Activated T-helper 17 cell treated with anti-CD3 and anti-CD28 coated beads, Interleukin-2, amount 50 U/mL, for 72 hours (primary cell): ENCODE measurements at regions not wholly inside any gene's neighbourhood (a gene's known extent, or its start where the extent isn't known, plus 50 kb on each side); places are given as distances from the start of the nearest gene placed in this dataset.
"Not testable (repeated sequence)": the region's sequence is repeated elsewhere in the genome, so short reads cannot be mapped to it uniquely, and the experiment has no call there.

Experiments used
- ATAC-seq: fragments of 150-1000 bp; cut with Tn5 transposase; replicated peaks from 2 replicates; pipeline ENCODE4 v1.10.0; 2021; ENCODE audit warnings: mild to moderate bottlenecking, moderate library complexity
- H3K27ac Mint-ChIP-seq: one replicate; pipeline ENCODE4 v1.8.0; 2022; ENCODE audit warnings: mixed read lengths
- H3K27me3 Mint-ChIP-seq: one replicate; pipeline ENCODE4 v1.8.0; 2022; ENCODE audit warnings: mixed read lengths
- H3K36me3 Mint-ChIP-seq: one replicate; pipeline ENCODE4 v1.8.0; 2022; ENCODE audit warnings: low read depth, mild to moderate bottlenecking, mixed read lengths
- H3K4me1 Mint-ChIP-seq: one replicate; pipeline ENCODE4 v1.8.0; 2022; ENCODE audit warnings: mixed read lengths
- H3K4me3 Mint-ChIP-seq: one replicate; pipeline ENCODE4 v1.8.0; 2022; ENCODE audit warnings: mild to moderate bottlenecking, mixed read lengths
- H3K9me3 Mint-ChIP-seq: one replicate; pipeline ENCODE4 v1.8.0; 2022; ENCODE audit warnings: mixed read lengths

DNA sequence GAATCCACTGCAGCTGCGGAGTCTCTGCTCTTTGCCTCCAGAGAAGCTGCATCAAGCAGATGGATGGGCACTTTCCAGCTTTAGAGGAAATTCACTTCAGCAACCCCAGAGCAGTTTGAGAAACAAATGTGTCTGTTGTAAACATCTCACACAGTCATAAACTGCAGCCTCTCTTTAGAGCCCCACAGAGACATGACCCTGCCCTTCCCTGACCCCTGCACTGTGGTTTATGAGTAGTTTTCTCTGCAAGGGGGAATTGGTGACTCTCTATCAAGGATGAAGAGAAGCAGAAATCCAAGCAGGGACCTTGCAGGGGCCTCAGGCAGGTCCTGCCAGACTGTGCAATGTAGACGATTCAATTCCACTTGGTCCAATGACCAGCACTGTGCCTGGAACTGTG, 160.2 kb downstream of the SH2D4B start:
- Mint-ChIP-seq H3K36me3 (no peaks in the 10 kb centered on the region), H3K4me1 (no peaks in the 10 kb centered on the region), H3K27ac (no peak overlapping the region), H3K4me3 (no peak overlapping the region), H3K27me3 (peaks cover 10% of the 10 kb centered on the region), H3K9me3 (no peaks in the 10 kb centered on the region)
- no peak for ATAC-seq

DNA sequence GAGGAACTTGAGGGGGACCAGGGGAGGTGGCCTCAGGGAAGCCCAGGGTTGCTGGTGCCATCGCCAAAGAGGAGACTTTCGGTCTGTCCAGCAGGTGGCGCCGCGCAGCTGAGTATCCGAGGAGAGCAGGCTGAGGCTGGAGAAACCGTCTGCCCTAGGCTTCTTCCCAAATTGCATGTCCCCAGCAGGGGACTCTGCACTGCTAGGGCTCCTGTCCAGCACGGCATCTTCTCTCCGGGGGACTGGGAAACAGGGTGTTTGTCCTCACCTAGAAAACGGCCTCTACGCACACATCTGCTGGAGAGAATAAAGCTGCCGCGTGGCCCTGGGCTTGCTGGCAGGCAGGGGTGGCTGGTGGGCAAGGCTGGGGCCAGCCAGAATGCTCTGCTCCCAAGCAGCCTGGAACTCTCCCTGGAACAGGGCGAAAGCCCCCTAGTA, 161.9 kb downstream of the SH2D4B start:
- H3K27me3 Mint-ChIP-seq: peaks cover 14% of the 10 kb centered on the region
- no peaks in the 10 kb centered on the region for H3K36me3 Mint-ChIP-seq
- no peaks in the 10 kb centered on the region for H3K9me3 Mint-ChIP-seq
- peak; percentile 78 for ATAC-seq
- H3K4me3 Mint-ChIP-seq: no peak overlapping the region
- H3K27ac Mint-ChIP-seq: no peak overlapping the region
- no peaks in the 10 kb centered on the region for H3K4me1 Mint-ChIP-seq

DNA sequence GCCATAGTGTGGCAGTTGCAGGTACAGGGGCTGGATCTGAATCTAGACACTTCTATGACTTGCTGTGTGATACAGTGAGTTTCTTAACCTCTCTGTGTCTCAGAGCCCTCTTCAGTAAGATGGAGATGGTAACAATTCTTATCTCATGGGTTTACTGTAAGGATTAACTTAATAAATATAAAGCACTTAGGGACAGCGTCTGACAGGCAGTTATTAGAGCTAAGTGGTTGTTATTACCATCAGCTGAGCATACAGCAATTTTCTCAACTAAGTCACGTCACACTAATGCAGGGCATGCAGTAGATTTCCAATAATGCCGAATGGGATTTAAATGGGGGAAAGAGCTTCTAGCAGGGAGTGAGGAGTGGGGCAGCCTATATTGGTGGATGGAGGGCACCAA, 162.6 kb downstream of the SH2D4B start:
- no peak for ATAC-seq
- no peaks in the 10 kb centered on the region for H3K4me1 Mint-ChIP-seq
- H3K27ac Mint-ChIP-seq: no peak overlapping the region
- no peaks in the 10 kb centered on the region for H3K36me3 Mint-ChIP-seq
- H3K4me3 Mint-ChIP-seq: no peak overlapping the region
- no peaks in the 10 kb centered on the region for H3K9me3 Mint-ChIP-seq
- peaks cover 14% of the 10 kb centered on the region for H3K27me3 Mint-ChIP-seq

DNA sequence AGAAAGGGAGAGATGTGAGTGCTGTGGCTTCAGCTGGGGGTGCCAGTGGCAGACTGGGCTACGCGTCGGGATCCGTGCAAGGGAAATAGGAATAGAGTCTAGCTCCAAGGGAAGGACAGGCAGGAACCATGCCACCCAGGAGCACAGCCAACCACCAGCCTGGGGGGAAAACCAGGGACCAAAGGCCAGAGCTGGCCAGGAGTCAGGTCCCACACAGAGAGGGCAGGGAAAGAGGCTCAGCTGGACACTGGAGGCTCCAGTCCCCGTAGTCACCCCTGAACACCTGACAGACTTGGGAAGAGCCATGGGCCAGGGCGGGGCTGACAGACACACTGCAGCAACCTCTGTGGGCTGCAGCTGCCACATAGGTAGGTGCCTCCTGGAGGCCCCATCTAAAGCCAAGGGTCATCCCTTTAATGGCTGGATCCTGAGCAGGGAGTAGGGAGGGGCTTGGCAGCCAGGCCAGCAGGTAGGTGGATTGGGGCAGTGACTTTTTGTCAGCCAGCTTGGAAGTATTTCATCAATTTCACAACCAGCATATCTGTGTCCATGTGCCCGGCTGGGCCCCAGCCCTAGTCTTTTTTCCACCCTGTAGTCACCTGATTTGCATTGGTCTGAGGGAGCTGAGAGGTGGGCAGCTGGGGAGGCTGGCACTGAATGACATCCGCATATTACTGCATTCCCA, 163.2 kb downstream of the SH2D4B start:
- Mint-ChIP-seq H3K4me1 (no peaks in the 10 kb centered on the region), H3K27ac (no peak overlapping the region), H3K9me3 (no peaks in the 10 kb centered on the region), H3K27me3 (peaks cover 14% of the 10 kb centered on the region), H3K36me3 (no peaks in the 10 kb centered on the region), H3K4me3 (no peak overlapping the region)
- ATAC-seq: no peak

DNA sequence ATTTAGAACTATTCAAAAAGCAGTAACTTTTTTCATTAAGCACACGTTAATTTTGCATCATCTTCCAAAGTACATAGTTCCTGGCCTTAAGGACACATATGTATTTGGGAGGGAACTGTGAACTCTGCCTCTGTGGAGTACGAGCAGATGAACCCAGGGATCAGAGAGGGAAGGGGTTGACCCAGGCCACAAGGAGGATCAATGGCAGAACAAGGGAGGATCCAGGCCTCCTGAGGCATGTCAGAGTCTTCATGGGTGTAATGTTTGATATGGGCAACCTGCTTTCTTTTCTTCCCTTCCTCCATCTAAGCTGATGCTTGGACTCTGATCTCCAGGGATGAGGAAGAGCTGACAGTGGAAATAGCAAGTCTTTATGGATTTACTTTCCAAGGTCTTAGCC, 164.0 kb downstream of the SH2D4B start:
- H3K27me3 Mint-ChIP-seq: peaks cover 11% of the 10 kb centered on the region
- no peaks in the 10 kb centered on the region for H3K4me1 Mint-ChIP-seq
- no peak for ATAC-seq
- H3K4me3 Mint-ChIP-seq: no peak overlapping the region
- H3K27ac Mint-ChIP-seq: peak overlapping the region; percentile 41
- H3K36me3 Mint-ChIP-seq: no peaks in the 10 kb centered on the region
- no peaks in the 10 kb centered on the region for H3K9me3 Mint-ChIP-seq

DNA sequence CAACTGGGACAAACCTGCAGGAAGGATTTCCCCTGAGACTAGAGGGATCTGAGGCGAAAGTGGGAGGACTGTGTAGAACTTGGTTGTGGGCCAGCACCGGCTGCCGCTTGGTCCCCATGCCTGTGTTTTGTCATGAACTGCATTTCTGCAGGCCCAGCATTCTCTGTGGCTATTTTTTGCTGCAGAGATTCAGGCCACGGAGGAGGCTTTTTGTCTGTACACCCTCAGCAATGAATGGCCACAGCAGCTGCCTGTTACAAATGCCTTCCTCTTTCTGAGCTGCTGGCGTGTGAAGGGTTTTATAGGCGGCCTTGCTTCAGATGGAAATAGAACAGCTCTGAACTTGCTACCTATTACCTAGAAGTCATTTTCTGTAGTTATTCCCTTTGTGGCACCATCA, 164.4 kb downstream of the SH2D4B start:
- Mint-ChIP-seq H3K27ac (no peak overlapping the region), H3K9me3 (no peaks in the 10 kb centered on the region), H3K27me3 (peaks cover 9% of the 10 kb centered on the region), H3K36me3 (no peaks in the 10 kb centered on the region), H3K4me1 (no peaks in the 10 kb centered on the region), H3K4me3 (no peak overlapping the region)
- ATAC-seq: no peak

DNA sequence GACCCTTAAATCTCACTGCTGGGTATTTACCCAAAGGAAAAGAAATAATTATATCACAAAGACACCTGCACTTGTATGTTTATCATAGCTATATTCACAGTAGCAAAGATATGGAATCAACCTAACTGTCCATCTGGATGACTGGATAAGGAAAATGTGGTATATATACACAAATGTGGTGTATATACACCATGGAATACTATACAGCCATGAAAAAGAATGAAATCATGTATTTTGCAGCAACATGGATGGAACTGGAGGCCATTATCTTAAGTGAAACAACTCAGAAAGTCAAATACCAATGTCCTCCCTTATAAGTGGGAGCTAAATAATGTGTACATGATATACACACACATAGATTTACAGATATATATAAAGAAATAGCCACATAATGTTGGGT, 168.2 kb downstream of the SH2D4B start:
- ATAC-seq: no peak
- Mint-ChIP-seq H3K4me3 (no peak overlapping the region), H3K4me1 (no peaks in the 10 kb centered on the region), H3K9me3 (no peaks in the 10 kb centered on the region), H3K36me3 (no peaks in the 10 kb centered on the region), H3K27ac (no peak overlapping the region), H3K27me3 (peaks cover 3% of the 10 kb centered on the region)

DNA sequence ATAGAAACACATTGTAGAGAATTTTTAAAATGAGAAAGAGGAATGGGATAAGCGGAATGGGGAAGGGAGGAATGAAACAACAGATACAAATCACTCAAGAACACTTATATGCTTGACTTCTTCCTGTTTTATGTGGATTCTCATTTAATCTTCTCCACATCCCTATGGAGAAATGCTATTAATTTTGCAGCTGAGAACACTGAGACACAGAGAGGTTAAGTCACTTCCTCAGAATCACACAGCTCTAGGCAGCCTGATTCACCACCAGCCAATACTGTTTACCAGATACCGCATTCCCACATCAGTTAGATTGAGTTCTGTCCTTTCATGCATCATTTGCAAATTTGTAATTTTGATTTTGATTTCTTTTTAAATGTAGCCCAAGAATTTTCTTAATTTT, 170.5 kb downstream of the SH2D4B start:
- Mint-ChIP-seq H3K9me3 (no peaks in the 10 kb centered on the region), H3K27me3 (peaks cover 11% of the 10 kb centered on the region), H3K4me1 (no peaks in the 10 kb centered on the region), H3K36me3 (no peaks in the 10 kb centered on the region), H3K4me3 (no peak overlapping the region), H3K27ac (no peak overlapping the region)
- no peak for ATAC-seq

DNA sequence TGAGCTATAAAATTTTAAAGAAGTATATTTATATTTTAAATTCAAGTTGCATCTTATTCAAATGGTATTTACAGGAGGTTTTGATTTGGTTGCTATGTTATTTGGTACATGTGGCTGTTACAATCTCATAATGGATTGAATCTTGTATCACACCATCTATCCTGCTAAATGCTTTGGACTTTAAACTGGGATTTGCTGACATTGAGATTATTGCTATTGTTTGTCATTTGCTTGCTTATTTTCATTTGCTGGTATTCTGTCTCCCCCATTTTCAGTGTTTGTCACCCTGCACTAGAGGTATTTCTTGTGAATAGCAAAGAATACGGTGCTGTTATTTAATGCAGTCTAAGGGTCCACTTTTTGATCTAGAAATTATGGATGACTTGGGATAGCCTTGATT, 171.1 kb downstream of the SH2D4B start:
- no peaks in the 10 kb centered on the region for H3K9me3 Mint-ChIP-seq
- H3K27me3 Mint-ChIP-seq: peaks cover 18% of the 10 kb centered on the region

DNA sequence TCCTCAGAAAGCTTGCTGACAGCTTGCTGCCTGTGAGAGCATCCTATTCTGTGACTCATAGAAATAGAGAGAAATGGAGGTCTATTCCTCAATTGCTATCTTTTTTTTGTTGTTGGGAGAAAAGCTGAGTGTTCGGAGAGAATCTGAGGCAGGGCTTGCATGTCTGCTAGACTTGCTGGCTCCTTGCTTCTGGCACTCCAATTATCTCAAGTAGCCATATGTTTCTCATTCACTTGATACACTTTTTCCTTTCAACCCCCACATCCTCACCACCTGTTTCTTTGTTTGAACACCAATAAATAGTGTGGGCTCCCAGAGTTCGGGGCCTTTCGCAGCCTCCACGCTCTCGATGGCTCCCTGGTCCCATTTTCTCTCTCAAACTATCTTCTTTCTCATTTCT, 172.2 kb downstream of the SH2D4B start:
- no peaks in the 10 kb centered on the region for H3K9me3 Mint-ChIP-seq
- peaks cover 14% of the 10 kb centered on the region for H3K27me3 Mint-ChIP-seq
- no peak overlapping the region for H3K4me3 Mint-ChIP-seq
- H3K36me3 Mint-ChIP-seq: no peaks in the 10 kb centered on the region
- no peaks in the 10 kb centered on the region for H3K4me1 Mint-ChIP-seq
- H3K27ac Mint-ChIP-seq: no peak overlapping the region
- no peak for ATAC-seq

More for the DNA sequence above, 171.1 kb downstream of the SH2D4B start:
- no peak overlapping the region for H3K27ac Mint-ChIP-seq
- H3K4me1 Mint-ChIP-seq: no peaks in the 10 kb centered on the region
- ATAC-seq: no peak
- H3K36me3 Mint-ChIP-seq: no peaks in the 10 kb centered on the region
- H3K4me3 Mint-ChIP-seq: no peak overlapping the region

DNA sequence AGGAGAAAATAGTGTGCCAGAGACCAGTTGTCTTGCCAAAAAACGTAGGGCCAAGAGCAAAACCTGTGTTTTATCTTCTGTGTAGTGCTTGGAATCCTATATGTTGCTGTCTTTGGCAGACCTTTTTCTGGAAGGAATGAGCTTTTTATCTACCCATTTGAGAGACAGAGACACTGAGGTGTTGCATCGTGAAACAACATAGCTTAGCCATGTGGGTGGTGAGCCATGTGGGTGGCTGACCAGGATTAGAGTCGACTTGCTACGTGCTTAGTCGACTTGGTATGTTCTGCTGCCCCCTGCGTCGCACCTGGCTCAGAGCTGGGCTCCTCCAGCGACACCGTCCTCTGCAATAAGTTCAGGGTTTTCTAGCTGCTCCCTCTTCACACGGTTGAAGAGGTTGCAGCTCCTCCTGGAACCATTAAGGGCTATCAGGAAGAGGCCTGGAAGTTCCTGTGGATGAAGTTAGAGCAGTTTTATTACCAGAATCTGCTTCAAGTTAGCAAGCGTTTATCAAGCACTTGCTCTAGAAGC, 175.8 kb downstream of the SH2D4B start:
- Mint-ChIP-seq H3K4me1 (no peaks in the 10 kb centered on the region), H3K27ac (no peak overlapping the region), H3K36me3 (no peaks in the 10 kb centered on the region), H3K27me3 (peaks cover 20% of the 10 kb centered on the region), H3K4me3 (no peak overlapping the region), H3K9me3 (no peaks in the 10 kb centered on the region)
- ATAC-seq: no peak

DNA sequence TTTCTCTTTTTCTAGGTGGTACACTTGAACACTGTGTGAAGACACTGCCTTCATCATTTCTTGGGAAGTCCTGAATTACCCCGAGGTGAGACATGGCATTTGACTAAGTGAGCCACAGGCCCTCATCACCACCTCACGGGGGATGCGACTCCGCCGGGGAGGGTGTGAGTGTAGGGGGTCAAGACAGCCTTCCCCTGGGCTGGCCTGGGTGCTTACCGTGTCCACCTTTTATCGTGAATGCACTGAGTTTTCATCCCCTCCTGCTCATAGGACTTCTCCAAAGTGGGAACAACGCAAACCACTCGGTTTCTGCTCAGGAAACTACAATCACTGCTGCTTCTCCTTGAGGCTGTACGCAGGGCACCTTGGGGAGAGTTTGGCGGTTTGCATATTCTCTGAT, 176.9 kb downstream of the SH2D4B start:
- Mint-ChIP-seq H3K36me3 (no peaks in the 10 kb centered on the region), H3K27ac (no peak overlapping the region), H3K4me3 (no peak overlapping the region), H3K9me3 (no peaks in the 10 kb centered on the region), H3K27me3 (peaks cover 20% of the 10 kb centered on the region), H3K4me1 (no peaks in the 10 kb centered on the region)
- no peak for ATAC-seq

DNA sequence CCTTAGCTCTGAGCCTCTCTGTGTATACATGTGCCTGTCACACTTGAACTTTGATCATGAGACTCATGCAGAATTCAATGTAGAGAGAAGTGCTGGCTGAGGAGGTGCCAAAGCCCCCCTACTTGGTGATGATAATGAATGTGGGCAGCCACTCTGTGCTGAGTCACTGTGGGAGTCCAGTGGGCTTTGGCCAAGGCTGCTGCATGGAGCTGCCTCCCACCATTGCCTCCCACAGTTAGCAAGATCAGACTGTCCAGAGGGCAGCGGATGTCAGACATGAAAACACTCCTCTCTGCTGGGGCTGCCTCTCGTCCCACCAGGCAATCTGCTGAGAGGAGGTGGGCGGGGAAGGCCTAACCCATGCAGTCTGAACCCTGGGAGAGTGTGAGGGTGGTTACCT, 180.3 kb downstream of the SH2D4B start:
- Mint-ChIP-seq H3K36me3 (no peaks in the 10 kb centered on the region), H3K4me3 (no peak overlapping the region), H3K27me3 (peaks cover 14% of the 10 kb centered on the region), H3K4me1 (no peaks in the 10 kb centered on the region), H3K27ac (no peak overlapping the region), H3K9me3 (peaks cover 4% of the 10 kb centered on the region)
- ATAC-seq: no peak

DNA sequence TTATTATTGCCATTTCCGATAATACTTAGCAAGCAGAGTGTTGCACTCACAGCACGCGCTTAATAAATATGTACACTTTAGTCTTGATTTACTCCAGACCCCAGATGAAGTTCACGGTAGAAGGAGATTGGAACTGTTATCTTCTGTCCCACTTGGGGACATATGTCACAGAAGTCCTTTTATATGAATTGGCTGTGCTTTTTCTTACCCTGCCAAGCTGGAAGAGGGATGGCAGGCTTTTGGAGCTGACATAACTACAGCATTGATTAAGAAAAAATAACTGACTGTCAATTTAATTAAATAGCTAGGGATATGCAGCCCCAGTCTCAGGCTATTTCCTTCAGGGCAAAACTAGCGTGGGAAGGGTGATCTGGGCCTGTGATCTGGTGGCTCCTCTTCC, 182.2 kb downstream of the SH2D4B start:
- no peak overlapping the region for H3K4me3 Mint-ChIP-seq
- no peak for ATAC-seq
- no peaks in the 10 kb centered on the region for H3K4me1 Mint-ChIP-seq
- H3K9me3 Mint-ChIP-seq: peaks cover 4% of the 10 kb centered on the region
- no peaks in the 10 kb centered on the region for H3K36me3 Mint-ChIP-seq
- H3K27me3 Mint-ChIP-seq: peaks cover 6% of the 10 kb centered on the region
- no peak overlapping the region for H3K27ac Mint-ChIP-seq

DNA sequence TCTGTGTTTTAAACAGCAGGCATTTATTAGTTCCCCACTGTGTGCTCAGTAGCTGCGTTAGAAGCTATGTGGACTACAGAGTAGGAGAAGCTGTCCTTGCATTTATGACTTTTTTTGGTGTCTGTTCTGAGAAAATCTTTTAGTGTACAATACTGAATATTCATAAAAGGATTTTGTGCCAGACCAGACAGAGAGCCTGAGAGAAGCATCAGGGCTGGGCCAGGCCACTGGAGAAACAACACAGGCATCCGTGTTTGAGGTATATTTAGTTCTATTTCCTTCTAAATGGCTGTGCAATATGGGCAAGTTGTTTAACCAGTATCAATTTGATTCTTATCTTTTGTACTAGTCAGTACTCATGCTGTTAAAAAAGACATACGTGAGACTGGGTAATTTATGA, 182.8 kb downstream of the SH2D4B start:
- H3K9me3 Mint-ChIP-seq: peaks cover 4% of the 10 kb centered on the region
- H3K27ac Mint-ChIP-seq: no peak overlapping the region
- no peak for ATAC-seq
- H3K4me1 Mint-ChIP-seq: no peaks in the 10 kb centered on the region
- H3K4me3 Mint-ChIP-seq: no peak overlapping the region
- H3K36me3 Mint-ChIP-seq: no peaks in the 10 kb centered on the region
- H3K27me3 Mint-ChIP-seq: peaks cover 6% of the 10 kb centered on the region

DNA sequence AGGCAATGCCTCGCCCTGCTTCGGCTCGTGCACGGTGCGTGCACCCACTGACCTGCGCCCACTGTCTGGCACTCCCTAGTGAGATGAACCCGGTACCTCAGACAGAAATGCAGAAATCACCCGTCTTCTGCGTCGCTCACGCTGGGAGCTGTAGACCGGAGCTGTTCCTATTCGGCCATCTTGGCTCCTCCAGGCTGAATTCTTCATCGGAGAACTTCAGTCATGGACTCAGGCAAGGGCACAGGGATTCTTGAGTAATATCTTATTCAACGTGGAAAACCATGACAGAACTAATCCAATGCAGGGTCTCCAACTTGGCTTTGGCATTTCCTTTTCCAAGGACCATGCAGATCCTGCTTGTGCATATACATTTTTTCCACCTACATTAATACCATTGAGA, 190.7 kb downstream of the SH2D4B start:
- not testable (repeated sequence) for H3K4me1 Mint-ChIP-seq, H3K4me3 Mint-ChIP-seq, H3K36me3 Mint-ChIP-seq, ATAC-seq, H3K27ac Mint-ChIP-seq, H3K9me3 Mint-ChIP-seq
- H3K27me3 Mint-ChIP-seq: peaks cover 17% of the 10 kb centered on the region
